OCI-LY7 (cell line): ENCODE measurements at regions not wholly inside any gene's neighbourhood (a gene's known extent, or its start where the extent isn't known, plus 50 kb on each side); places are given as distances from the start of the nearest gene placed in this dataset.

Experiments
- BruUV-seq: library from RNA; stranded (reverse); fragments of 400-500 nt; replicated peaks from 2 replicates; lab custom pipeline; 2021; lab: Mats Ljungman, UMichigan
- CTCF ChIA-PET: fragments of 300-600 bp; sonication (Branson Sonifier 250); formaldehyde crosslinking; loops from one replicate; lab custom pipeline; 2022; ENCODE audit warnings: antibody characterized with exemption; ENCODE audit not compliant: unreplicated experiment; lab: Charles Lee
- POLR2A ChIA-PET: fragments of 300-600 bp; sonication (Branson Sonifier 250); formaldehyde crosslinking; loops from one replicate; lab custom pipeline; 2022; ENCODE audit warnings: antibody characterized with exemption; lab: Charles Lee
- DNase-seq: peaks from one replicate; pipeline ENCODE4 v3.0.0-alpha.2; 2015; ENCODE audit warnings: low spot score
- H2AFZ ChIP-seq: fragments of 200-600 bp; sonication (generic), shearing (Covaris generic); 2 replicates; pipeline ENCODE4 v1.6.1; 2014; ENCODE audit warnings: mild to moderate bottlenecking, antibody characterized with exemption, low read length, moderate library complexity
- H3K27ac ChIP-seq: fragments of 200-600 bp; sonication (generic); 2 replicates; pipeline ENCODE4 v1.5.1; 2014; ENCODE audit warnings: mixed run types, low read depth, mild to moderate bottlenecking, moderate library complexity, low read length, inconsistent platforms; ENCODE audit not compliant: poor library complexity, severe bottlenecking
- H3K36me3 ChIP-seq: fragments of 200-600 bp; sonication (generic); 2 replicates; pipeline ENCODE4 v1.6.1; 2014; ENCODE audit warnings: mild to moderate bottlenecking, antibody characterized with exemption, low read length, moderate library complexity, mixed read lengths; ENCODE audit not compliant: insufficient read depth
- H3K4me1 ChIP-seq: fragments of 200-600 bp; sonication (generic); 2 replicates; pipeline ENCODE4 v1.5.1; 2014; ENCODE audit warnings: mild to moderate bottlenecking, low read length; ENCODE audit not compliant: insufficient read depth, poor library complexity, severe bottlenecking
- H3K4me2 ChIP-seq: fragments of 200-600 bp; sonication (generic); 2 replicates; pipeline ENCODE4 v1.6.1; 2014; ENCODE audit warnings: mild to moderate bottlenecking, low read length
- H3K4me3 ChIP-seq: fragments of 200-600 bp; sonication (generic); 2 replicates; pipeline ENCODE4 v1.5.1; 2014; ENCODE audit warnings: mild to moderate bottlenecking, low read depth, low read length; ENCODE audit not compliant: poor library complexity, severe bottlenecking
- H3K79me2 ChIP-seq: fragments of 200-600 bp; sonication (generic); 2 replicates; pipeline ENCODE4 v1.6.1; 2016; ENCODE audit warnings: low read depth, mild to moderate bottlenecking, low read length, moderate library complexity, mixed read lengths; ENCODE audit not compliant: insufficient read depth
- H3K9me2 ChIP-seq: fragments of 200-600 bp; sonication (generic); 2 replicates; pipeline ENCODE4 v1.6.1; 2016; ENCODE audit warnings: mild to moderate bottlenecking, low read length, mixed read lengths; ENCODE audit not compliant: insufficient read depth
- H3K9me3 ChIP-seq: fragments of 200-600 bp; sonication (generic); 2 replicates; pipeline ENCODE4 v1.6.1; 2014; ENCODE audit warnings: mild to moderate bottlenecking, mixed run types, low read length, mixed read lengths
- H4K20me1 ChIP-seq: fragments of 200-600 bp; sonication (generic); 2 replicates; pipeline ENCODE4 v1.6.1; 2014; ENCODE audit warnings: mild to moderate bottlenecking, antibody characterized with exemption, low read length, moderate library complexity, mixed read lengths; ENCODE audit not compliant: insufficient read depth
- EZH2phosphoT487 ChIP-seq: fragments of 200-600 bp; sonication (generic); IDR thresholded peaks from 2 replicates; pipeline ENCODE4 v1.6.1; 2018; ENCODE audit warnings: low read depth, borderline replicate concordance, mild to moderate bottlenecking, mixed run types, antibody characterized with exemption, low read length, moderate library complexity, mixed read lengths
- intact Hi-C: fragments of 100-400 bp; cut with micrococcal nuclease; formaldehyde crosslinking; loops from one replicate; pipeline ENCODE4 v1.10.0; 2022; ENCODE audit not compliant: unreplicated experiment
- TF ChIP-seq, protein P1 (sequence below): fragments of 200-600 bp; sonication (generic); conservative IDR thresholded peaks from 2 replicates; pipeline ENCODE4 v1.5.1; 2014; ENCODE audit warnings: mild to moderate bottlenecking, antibody characterized with exemption, low read length, moderate library complexity, mixed read lengths

DNA sequence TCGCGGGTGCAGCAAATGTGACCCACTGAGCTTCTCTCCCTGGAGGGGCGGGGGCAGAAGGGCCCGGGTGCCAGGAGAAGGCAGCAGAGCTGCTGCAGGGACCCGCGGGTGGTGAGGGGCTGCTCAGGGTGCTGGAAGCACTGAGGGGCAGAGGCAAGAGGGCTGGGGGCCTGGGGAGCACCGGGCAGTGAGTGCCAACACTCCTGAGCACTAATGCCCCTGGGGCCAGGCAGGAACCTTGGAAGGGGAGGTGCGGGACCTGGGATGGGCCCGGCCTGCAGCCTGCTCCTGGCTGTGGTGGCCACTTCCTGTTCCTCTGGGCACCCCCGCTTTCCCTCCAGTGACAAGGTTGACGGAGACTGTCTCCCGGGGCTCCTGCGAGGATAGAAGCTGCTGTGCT, 66.5 kb upstream of the ADRA2C start:
- TF ChIP-seq, protein P1, sequence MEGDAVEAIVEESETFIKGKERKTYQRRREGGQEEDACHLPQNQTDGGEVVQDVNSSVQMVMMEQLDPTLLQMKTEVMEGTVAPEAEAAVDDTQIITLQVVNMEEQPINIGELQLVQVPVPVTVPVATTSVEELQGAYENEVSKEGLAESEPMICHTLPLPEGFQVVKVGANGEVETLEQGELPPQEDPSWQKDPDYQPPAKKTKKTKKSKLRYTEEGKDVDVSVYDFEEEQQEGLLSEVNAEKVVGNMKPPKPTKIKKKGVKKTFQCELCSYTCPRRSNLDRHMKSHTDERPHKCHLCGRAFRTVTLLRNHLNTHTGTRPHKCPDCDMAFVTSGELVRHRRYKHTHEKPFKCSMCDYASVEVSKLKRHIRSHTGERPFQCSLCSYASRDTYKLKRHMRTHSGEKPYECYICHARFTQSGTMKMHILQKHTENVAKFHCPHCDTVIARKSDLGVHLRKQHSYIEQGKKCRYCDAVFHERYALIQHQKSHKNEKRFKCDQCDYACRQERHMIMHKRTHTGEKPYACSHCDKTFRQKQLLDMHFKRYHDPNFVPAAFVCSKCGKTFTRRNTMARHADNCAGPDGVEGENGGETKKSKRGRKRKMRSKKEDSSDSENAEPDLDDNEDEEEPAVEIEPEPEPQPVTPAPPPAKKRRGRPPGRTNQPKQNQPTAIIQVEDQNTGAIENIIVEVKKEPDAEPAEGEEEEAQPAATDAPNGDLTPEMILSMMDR: no peak
- TF ChIP-seq EZH2phosphoT487: no peak
- no peaks in the 10 kb centered on the region for H3K36me3 ChIP-seq
- ChIA-PET CTCF (no interaction called here), POLR2A (no interaction called here)
- intact Hi-C loops: no loop called here
- BruUV-seq: no TSS peak
- H3K4me2 ChIP-seq: no peak overlapping the region
- H3K27ac ChIP-seq: no peak overlapping the region
- no peaks in the 10 kb centered on the region for H3K79me2 ChIP-seq
- H2AFZ ChIP-seq: no peak overlapping the region
- peaks cover 3% of the 10 kb centered on the region for H3K4me1 ChIP-seq
- H3K4me3 ChIP-seq: no peak overlapping the region
- no peaks in the 10 kb centered on the region for H3K9me2 ChIP-seq
- no peak for DNase-seq
- H4K20me1 ChIP-seq: no peaks in the 10 kb centered on the region
- H3K9me3 ChIP-seq: no peaks in the 10 kb centered on the region

DNA sequence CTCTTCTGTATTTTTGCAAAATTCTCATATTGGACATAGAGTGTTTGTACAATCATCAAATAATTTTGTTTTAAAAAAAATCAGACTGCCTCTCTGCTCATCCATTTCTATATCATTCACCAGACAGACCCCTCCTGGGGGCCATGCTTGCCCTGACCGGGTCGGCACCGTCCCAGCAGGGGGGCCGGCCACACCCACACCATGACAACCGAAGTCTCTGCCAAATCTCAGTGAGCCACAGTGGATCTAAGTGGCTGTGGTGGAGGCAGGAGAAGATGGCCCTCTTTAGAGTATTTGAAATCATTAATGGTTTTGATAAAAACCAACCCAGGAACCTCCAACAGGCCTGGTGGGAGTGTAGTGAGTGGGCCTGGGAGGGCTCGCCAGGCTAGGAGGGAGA, 66.9 kb upstream of the ADRA2C start:
- no TSS peak for BruUV-seq
- POLR2A ChIA-PET: no interaction called here

DNA sequence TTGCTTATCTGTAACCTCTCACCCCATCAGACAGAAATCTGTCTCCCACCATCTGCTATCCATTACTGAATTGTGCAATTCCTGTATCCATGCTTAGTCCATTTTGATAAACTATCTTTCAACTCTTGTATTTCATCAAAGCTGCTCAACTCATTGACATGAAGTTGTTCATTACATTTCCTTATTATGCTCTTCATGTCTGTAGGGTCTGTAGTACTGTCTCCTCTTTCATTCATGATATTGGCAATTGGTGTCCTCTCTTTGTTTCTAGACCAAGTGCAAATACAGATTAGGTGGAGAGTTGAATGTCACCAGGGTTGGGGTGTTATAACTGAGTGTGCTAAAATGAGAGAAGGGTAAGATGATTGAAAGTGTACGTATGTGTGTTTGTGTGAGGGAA, 69.2 kb upstream of the ADRA2C start:
- no peak for TF ChIP-seq EZH2phosphoT487
- TF ChIP-seq, protein P1: no peak
- Histone ChIP-seq H3K27ac (no peak overlapping the region), H3K4me3 (no peak overlapping the region), H2AFZ (no peak overlapping the region), H3K4me1 (peaks cover 3% of the 10 kb centered on the region), H3K9me3 (no peaks in the 10 kb centered on the region), H3K36me3 (no peaks in the 10 kb centered on the region), H3K4me2 (no peak overlapping the region), H4K20me1 (no peaks in the 10 kb centered on the region), H3K79me2 (no peaks in the 10 kb centered on the region), H3K9me2 (no peaks in the 10 kb centered on the region)
- CTCF ChIA-PET: no interaction called here
- no TSS peak for BruUV-seq
- no peak for DNase-seq
- intact Hi-C loops: no loop called here
- POLR2A ChIA-PET: no interaction called here

More for the DNA sequence above, 66.9 kb upstream of the ADRA2C start:
- H3K79me2 ChIP-seq: no peaks in the 10 kb centered on the region
- H3K9me3 ChIP-seq: no peaks in the 10 kb centered on the region
- CTCF ChIA-PET: no interaction called here
- TF ChIP-seq, protein P1: no peak
- TF ChIP-seq EZH2phosphoT487: no peak
- no peaks in the 10 kb centered on the region for H3K36me3 ChIP-seq
- no peak overlapping the region for H3K27ac ChIP-seq
- intact Hi-C loops: no loop called here
- H3K9me2 ChIP-seq: no peaks in the 10 kb centered on the region
- no peak overlapping the region for H3K4me2 ChIP-seq
- H3K4me1 ChIP-seq: peaks cover 3% of the 10 kb centered on the region
- H2AFZ ChIP-seq: no peak overlapping the region
- DNase-seq: no peak
- H4K20me1 ChIP-seq: no peaks in the 10 kb centered on the region
- no peak overlapping the region for H3K4me3 ChIP-seq
